ENCODE measurements at regions not wholly inside any gene's neighbourhood (a gene's known extent, or its start where the extent isn't known, plus 50 kb on each side); places are given as distances from the start of the nearest gene placed in this dataset.

DNA sequence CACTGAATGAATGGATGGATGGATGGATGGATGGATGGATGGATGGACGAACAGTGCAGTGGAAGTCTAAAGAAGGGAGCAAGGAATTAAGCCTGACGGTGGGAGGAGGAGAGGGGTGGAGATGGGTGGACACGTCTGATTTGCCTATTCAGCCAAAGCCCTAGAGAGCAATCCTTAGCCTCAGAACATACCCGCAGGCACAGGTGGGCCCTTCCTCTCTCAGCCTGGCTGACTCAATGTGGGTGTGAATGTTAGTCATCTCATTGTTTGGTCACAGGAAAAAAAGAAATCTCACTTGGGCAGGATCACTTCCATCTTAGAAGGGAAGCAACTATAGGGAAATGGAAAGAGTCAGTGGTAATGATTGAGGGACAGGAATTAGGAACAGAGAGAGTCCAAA lies 165.9 kb downstream of the PJA1 start:
- no peak overlapping the region for H2BK120ac ChIP-seq (ENCODE audit: low read depth, low read length)
- no peak overlapping the region for H3K4ac ChIP-seq (ENCODE audit: low read depth, low read length)
- no peak overlapping the region for H3K56ac ChIP-seq (ENCODE audit: extremely low read depth, insufficient read depth, low read length)
- no peak overlapping the region for H2AK9ac ChIP-seq (replicated peaks; ENCODE audit: low read depth, low read length, poor library complexity)
- TF ChIP-seq CHD1 (IDR thresholded peaks at IDR 0.05; ENCODE audit: low read depth, low read length) (no peak), SMC3 (IDR thresholded peaks at IDR 0.05; ENCODE audit: low read depth, low read length) (no peak), USF2 (IDR thresholded peaks at IDR 0.05; ENCODE audit: low read depth, low read length) (no peak), FOS (IDR thresholded peaks at IDR 0.05; ENCODE audit: low read depth, low read length) (no peak), NFE2L2 (IDR thresholded peaks at IDR 0.05; ENCODE audit: low read depth, low read length) (no peak), CEBPB (IDR thresholded peaks at IDR 0.05; ENCODE audit: low read depth, low read length) (no peak), MAFK (IDR thresholded peaks at IDR 0.05; ENCODE audit: low read depth, low read length) (no peak), ELK1 (IDR thresholded peaks at IDR 0.05; ENCODE audit: borderline replicate concordance, low read depth, low read length) (no peak)
- H3K27ac ChIP-seq (ENCODE audit: insufficient read depth, low read length): no peak overlapping the region
- no CpG with 5 or more reads among the region's 4 CpGs for WGBS, 2 experiments (ENCODE audit: extremely low coverage in 2 of 2, insufficient read length in 1 of 2)
- H3K14ac ChIP-seq (replicated peaks; ENCODE audit: low read depth, low read length): no peak overlapping the region
- no peak overlapping the region for H2BK15ac ChIP-seq (ENCODE audit: low read depth, low read length)
- H3K23ac ChIP-seq (ENCODE audit: low read depth, low read length): no peak overlapping the region
- no peaks in the 10 kb centered on the region for H4K20me1 ChIP-seq (ENCODE audit: insufficient read depth, low read length)
- dilution Hi-C loops (cut with HindIII; ENCODE audit: low sequenced_read_pairs, unreplicated experiment): no loop called here
- H2AK5ac ChIP-seq (ENCODE audit: low read depth, low read length): no peak overlapping the region
- ChIA-PET POLR2A (ENCODE audit: unreplicated experiment) (no interaction called here), CTCF (no interaction called here)
- in situ Hi-C loops (cut with MboI; ENCODE audit: low sequenced_read_pairs): no loop called here
- H3K27me3 ChIP-seq (ENCODE audit: control insufficient read depth, insufficient read depth, low read length): peaks cover 15% of the 10 kb centered on the region
- no peak overlapping the region for H4K91ac ChIP-seq (ENCODE audit: insufficient read depth, low read depth, low read length)
- H3K4me2 ChIP-seq (ENCODE audit: low read depth, low read length): no peak overlapping the region
- H3K18ac ChIP-seq (ENCODE audit: low read depth, low read length): no peak overlapping the region
- no peak overlapping the region for H2BK20ac ChIP-seq (ENCODE audit: low read depth, low read length)
- no peak overlapping the region for H4K5ac ChIP-seq (ENCODE audit: low read depth, low read length)
- no peaks in the 10 kb centered on the region for H3K9me3 ChIP-seq (ENCODE audit: control insufficient read depth, insufficient read depth, low read length)
- ATAC-seq (ENCODE audit: low read depth) (no peak), DNase-seq (peak; percentile 24)
- no peaks in the 10 kb centered on the region for H3K79me1 ChIP-seq (ENCODE audit: low read depth in 1 of 2, low read length in 2 of 2)
- BruUV-seq (replicated peaks): no TSS peak
- H2BK5ac ChIP-seq (ENCODE audit: low read depth, low read length, poor library complexity, severe bottlenecking): no peak overlapping the region
- no peaks in the 10 kb centered on the region for H3K36me3 ChIP-seq (ENCODE audit: control insufficient read depth, insufficient read depth, low read length)
- intact Hi-C loops (cut with micrococcal nuclease): loop anchor here (2.0 to 10.0 kb wide), 2 partner anchors 171 to 225 kb away; partner anchors contain the start of gene EFNB1
- H3K4me1 ChIP-seq (ENCODE audit: control insufficient read depth, insufficient read depth, low read length): peaks cover 11% of the 10 kb centered on the region; the same call in 1 of the 2 replicates
- no peak overlapping the region for H3K4me3 ChIP-seq (ENCODE audit: insufficient read depth, low read depth, low read length)
- no peak overlapping the region for H2AFZ ChIP-seq (replicated peaks; ENCODE audit: low read length, poor library complexity)
- H3K9me1 ChIP-seq (ENCODE audit: insufficient read depth, low read length): no peaks in the 10 kb centered on the region
- H3K9ac ChIP-seq (ENCODE audit: low read depth, low read length): no peak overlapping the region
- H4K8ac ChIP-seq (ENCODE audit: low read depth in 2 of 2, low read length in 2 of 2): no peak overlapping the region

Measured in IMR-90 (cell line).